OCI-LY7 (cell line): ENCODE measurements at regions not wholly inside any gene's neighbourhood (a gene's known extent, or its start where the extent isn't known, plus 50 kb on each side); places are given as distances from the start of the nearest gene placed in this dataset.

Experiments
- BruUV-seq: library from RNA; stranded (reverse); fragments of 400-500 nt; replicated peaks from 2 replicates; lab custom pipeline; 2021; lab: Mats Ljungman, UMichigan
- CTCF ChIA-PET: fragments of 300-600 bp; sonication (Branson Sonifier 250); formaldehyde crosslinking; loops from one replicate; lab custom pipeline; 2022; ENCODE audit warnings: antibody characterized with exemption; ENCODE audit not compliant: unreplicated experiment; lab: Charles Lee
- POLR2A ChIA-PET: fragments of 300-600 bp; sonication (Branson Sonifier 250); formaldehyde crosslinking; loops from one replicate; lab custom pipeline; 2022; ENCODE audit warnings: antibody characterized with exemption; lab: Charles Lee
- DNase-seq: peaks from one replicate; pipeline ENCODE4 v3.0.0-alpha.2; 2015; ENCODE audit warnings: low spot score
- H2AFZ ChIP-seq: fragments of 200-600 bp; sonication (generic), shearing (Covaris generic); 2 replicates; pipeline ENCODE4 v1.6.1; 2014; ENCODE audit warnings: mild to moderate bottlenecking, antibody characterized with exemption, low read length, moderate library complexity
- H3K27ac ChIP-seq: fragments of 200-600 bp; sonication (generic); 2 replicates; pipeline ENCODE4 v1.5.1; 2014; ENCODE audit warnings: mixed run types, low read depth, mild to moderate bottlenecking, moderate library complexity, low read length, inconsistent platforms; ENCODE audit not compliant: poor library complexity, severe bottlenecking
- H3K36me3 ChIP-seq: fragments of 200-600 bp; sonication (generic); 2 replicates; pipeline ENCODE4 v1.6.1; 2014; ENCODE audit warnings: mild to moderate bottlenecking, antibody characterized with exemption, low read length, moderate library complexity, mixed read lengths; ENCODE audit not compliant: insufficient read depth
- H3K4me1 ChIP-seq: fragments of 200-600 bp; sonication (generic); 2 replicates; pipeline ENCODE4 v1.5.1; 2014; ENCODE audit warnings: mild to moderate bottlenecking, low read length; ENCODE audit not compliant: insufficient read depth, poor library complexity, severe bottlenecking
- H3K4me2 ChIP-seq: fragments of 200-600 bp; sonication (generic); 2 replicates; pipeline ENCODE4 v1.6.1; 2014; ENCODE audit warnings: mild to moderate bottlenecking, low read length
- H3K4me3 ChIP-seq: fragments of 200-600 bp; sonication (generic); 2 replicates; pipeline ENCODE4 v1.5.1; 2014; ENCODE audit warnings: mild to moderate bottlenecking, low read depth, low read length; ENCODE audit not compliant: poor library complexity, severe bottlenecking
- H3K79me2 ChIP-seq: fragments of 200-600 bp; sonication (generic); 2 replicates; pipeline ENCODE4 v1.6.1; 2016; ENCODE audit warnings: low read depth, mild to moderate bottlenecking, low read length, moderate library complexity, mixed read lengths; ENCODE audit not compliant: insufficient read depth
- H3K9me2 ChIP-seq: fragments of 200-600 bp; sonication (generic); 2 replicates; pipeline ENCODE4 v1.6.1; 2016; ENCODE audit warnings: mild to moderate bottlenecking, low read length, mixed read lengths; ENCODE audit not compliant: insufficient read depth
- H3K9me3 ChIP-seq: fragments of 200-600 bp; sonication (generic); 2 replicates; pipeline ENCODE4 v1.6.1; 2014; ENCODE audit warnings: mild to moderate bottlenecking, mixed run types, low read length, mixed read lengths
- H4K20me1 ChIP-seq: fragments of 200-600 bp; sonication (generic); 2 replicates; pipeline ENCODE4 v1.6.1; 2014; ENCODE audit warnings: mild to moderate bottlenecking, antibody characterized with exemption, low read length, moderate library complexity, mixed read lengths; ENCODE audit not compliant: insufficient read depth
- CTCF ChIP-seq: fragments of 200-600 bp; sonication (generic); conservative IDR thresholded peaks from 2 replicates; pipeline ENCODE4 v1.5.1; 2014; ENCODE audit warnings: mild to moderate bottlenecking, antibody characterized with exemption, low read length, moderate library complexity, mixed read lengths
- EZH2phosphoT487 ChIP-seq: fragments of 200-600 bp; sonication (generic); IDR thresholded peaks from 2 replicates; pipeline ENCODE4 v1.6.1; 2018; ENCODE audit warnings: low read depth, borderline replicate concordance, mild to moderate bottlenecking, mixed run types, antibody characterized with exemption, low read length, moderate library complexity, mixed read lengths
- intact Hi-C: fragments of 100-400 bp; cut with micrococcal nuclease; formaldehyde crosslinking; loops from one replicate; pipeline ENCODE4 v1.10.0; 2022; ENCODE audit not compliant: unreplicated experiment

DNA sequence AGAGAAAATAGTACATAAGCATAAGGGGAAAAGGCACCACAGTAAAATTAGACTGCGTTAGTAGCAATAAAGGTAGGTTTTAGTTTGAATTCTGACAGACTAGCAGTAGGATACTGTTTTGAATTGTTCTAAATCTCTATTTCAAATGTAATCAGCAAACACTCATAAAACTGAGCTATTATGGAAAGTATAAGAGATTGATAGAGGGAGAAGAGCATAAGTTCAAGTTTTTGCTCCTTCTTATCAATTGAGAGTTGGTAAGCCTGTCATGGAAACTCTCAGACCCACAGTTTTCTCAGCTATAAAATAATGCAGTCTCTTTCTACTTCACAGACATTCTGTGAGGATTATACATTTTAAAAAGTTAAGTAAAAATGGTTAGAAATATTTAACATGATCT is 840.2 kb upstream of the CNTN5 start:
- no peaks in the 10 kb centered on the region for H3K36me3 ChIP-seq
- no peak overlapping the region for H3K27ac ChIP-seq
- ChIA-PET CTCF (no interaction called here), POLR2A (interaction anchor here (0.7 kb wide), 2 partner anchors 22 to 1290 kb away, joined by 3 to 4 read pairs; no protein-coding TSS in a partner anchor)
- TF ChIP-seq EZH2phosphoT487 (no peak), CTCF (no peak)
- H3K4me1 ChIP-seq = no peaks in the 10 kb centered on the region
- intact Hi-C loops = no loop called here
- H3K4me3 ChIP-seq = no peak overlapping the region
- no TSS peak for BruUV-seq
- no peak overlapping the region for H2AFZ ChIP-seq
- DNase-seq = no peak
- no peaks in the 10 kb centered on the region for H4K20me1 ChIP-seq
- no peaks in the 10 kb centered on the region for H3K79me2 ChIP-seq
- H3K9me3 ChIP-seq = no peaks in the 10 kb centered on the region
- no peaks in the 10 kb centered on the region for H3K9me2 ChIP-seq
- no peak overlapping the region for H3K4me2 ChIP-seq

- H3K4me1 ChIP-seq = no peaks in the 10 kb centered on the region
- no peak for TF ChIP-seq CTCF
- CTCF ChIA-PET = no interaction called here
- intact Hi-C loops = no loop called here
- H3K9me2 ChIP-seq = no peaks in the 10 kb centered on the region
- DNase-seq = no peak
- H3K36me3 ChIP-seq = no peaks in the 10 kb centered on the region
- BruUV-seq = no TSS peak
- no peak overlapping the region for H3K4me2 ChIP-seq
- H3K27ac ChIP-seq = no peak overlapping the region
- no peak overlapping the region for H3K4me3 ChIP-seq
- no peaks in the 10 kb centered on the region for H3K9me3 ChIP-seq
- no peak overlapping the region for H2AFZ ChIP-seq
- POLR2A ChIA-PET = interaction anchor here (0.7 kb wide), 2 partner anchors 21 to 1290 kb away, joined by 3 to 4 read pairs; no protein-coding TSS in a partner anchor
- H3K79me2 ChIP-seq = no peaks in the 10 kb centered on the region
- no peaks in the 10 kb centered on the region for H4K20me1 ChIP-seq
These were observed 839.8 kb upstream of the CNTN5 start for GRCh38 chr11:98180921-98181320.

DNA sequence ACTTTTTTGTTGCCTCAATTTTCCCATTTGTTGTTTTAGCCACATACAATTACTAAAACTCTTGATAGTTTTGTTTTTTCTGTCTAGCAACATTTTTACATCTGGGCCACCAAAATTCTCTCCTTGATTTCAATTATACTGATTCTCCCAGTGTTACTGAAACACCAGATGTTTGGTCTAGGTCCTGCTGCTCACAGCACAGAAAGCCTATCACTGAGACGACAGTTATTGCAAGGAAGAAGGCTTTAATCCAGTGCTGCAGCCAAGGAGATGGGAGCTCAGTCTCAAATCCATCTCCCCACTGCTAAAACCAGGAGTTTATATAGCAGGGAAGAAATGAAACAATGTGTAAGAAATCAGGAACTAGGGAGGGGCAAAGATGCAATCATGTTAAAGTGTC is 837.7 kb upstream of the CNTN5 start:
- Histone ChIP-seq H3K9me3 (0 out of 2 replicates have a peak, but pooled peaks cover 7% of the 10 kb centered on the region), H3K4me2 (no peak overlapping the region), H3K9me2 (no peaks in the 10 kb centered on the region), H3K79me2 (no peaks in the 10 kb centered on the region), H3K4me3 (no peak overlapping the region), H4K20me1 (no peaks in the 10 kb centered on the region), H2AFZ (no peak overlapping the region), H3K27ac (no peak overlapping the region), H3K4me1 (no peaks in the 10 kb centered on the region), H3K36me3 (no peaks in the 10 kb centered on the region)
- no peak for DNase-seq
- TF ChIP-seq CTCF (no peak), EZH2phosphoT487 (no peak)
- CTCF ChIA-PET = no interaction called here
- intact Hi-C loops = no loop called here
- POLR2A ChIA-PET = interaction anchor here (1.2 kb wide), 1 partner anchor 9 kb away, joined by 4 read pairs; no protein-coding TSS in a partner anchor
- BruUV-seq = no TSS peak
